NB4 (cell line): ENCODE measurements at regions not wholly inside any gene's neighbourhood (a gene's known extent, or its start where the extent isn't known, plus 50 kb on each side); places are given as distances from the start of the nearest gene placed in this dataset.

Experiments
- CTCF ChIP-seq: IDR thresholded peaks from one replicate; pipeline ENCODE4 v1.5.1; 2012; ENCODE audit warnings: low read depth, low read length
- MAX ChIP-seq: IDR thresholded peaks from 2 replicates; pipeline ENCODE4 v1.6.1; 2011; ENCODE audit warnings: low read depth, low read length
- MYC ChIP-seq: IDR thresholded peaks from 2 replicates; pipeline ENCODE4 v1.6.1; 2011; ENCODE audit warnings: low read depth, low read length
- POLR2A ChIP-seq: IDR thresholded peaks from 2 replicates; pipeline ENCODE4 v1.6.1; 2011; ENCODE audit warnings: mild to moderate bottlenecking; ENCODE audit not compliant: insufficient read length; ENCODE audit errors: extremely low read depth

DNA sequence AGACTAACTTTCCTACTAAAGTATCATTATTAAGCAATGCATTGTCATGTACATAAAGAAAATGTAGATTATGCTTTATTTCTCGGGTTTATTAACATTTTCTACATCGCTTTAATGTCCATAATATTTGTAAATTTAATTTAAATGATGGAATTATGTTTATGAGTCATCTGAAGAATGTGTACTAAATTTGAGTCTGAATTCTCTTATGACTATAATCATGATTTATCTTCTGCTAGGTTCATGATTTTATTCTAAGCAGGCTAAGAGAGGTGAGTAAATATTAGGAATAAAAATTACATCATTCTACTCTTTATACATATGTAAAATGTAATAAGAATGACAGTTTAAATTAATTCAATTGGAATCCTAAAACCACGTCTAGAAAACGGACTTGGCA is 206.3 kb upstream of the NOL4 start:
- TF ChIP-seq CTCF (no peak), MAX (no peak), POLR2A (no peak), MYC (no peak)
